Natural killer cell treated with Interleukin-12 subunit alpha and Interleukin-12 subunit beta and Interleukin-15 and Interleukin-18, amount 100 ng/mL, for 72 hours (primary cell): ENCODE measurements at regions not wholly inside any gene's neighbourhood (a gene's known extent, or its start where the extent isn't known, plus 50 kb on each side); places are given as distances from the start of the nearest gene placed in this dataset.

Experiments used
- ATAC-seq, 2 donors: fragments of 150-1000 bp; cut with Tn5 transposase in 1 of 2; sonication (Bioruptor Pico), chemical (Tn5 transposase) in 1 of 2; 2 replicates each; pipeline ENCODE4 v1.10.0; 2021
- DNase-seq: peaks from one replicate; pipeline ENCODE4 v3.0.0; 2022; ENCODE audit warnings: low spot score
- H3K27ac Mint-ChIP-seq, 2 donors: 1 replicate in 1 of 2; 2 replicates in 1 of 2; pipeline ENCODE4 v1.8.0; 2022; ENCODE audit warnings: mixed read lengths in 2 of 2, mild to moderate bottlenecking in 1 of 2, moderate library complexity in 1 of 2
- H3K27me3 Mint-ChIP-seq, 2 donors: 1 replicate in 1 of 2; 2 replicates in 1 of 2; pipeline ENCODE4 v1.8.0; 2022; ENCODE audit warnings: mixed read lengths in 2 of 2
- H3K36me3 Mint-ChIP-seq: one replicate; pipeline ENCODE4 v1.8.0; 2022; ENCODE audit warnings: mixed read lengths
- H3K4me1 Mint-ChIP-seq, 2 donors: 1 replicate in 1 of 2; 2 replicates in 1 of 2; pipeline ENCODE4 v1.8.0; 2022; ENCODE audit warnings: low read depth in 2 of 2, mixed read lengths in 2 of 2, mild to moderate bottlenecking in 1 of 2
- H3K4me3 Mint-ChIP-seq: one replicate; pipeline ENCODE4 v1.8.0; 2022; ENCODE audit warnings: mixed read lengths
- H3K9me3 Mint-ChIP-seq: 2 replicates; pipeline ENCODE4 v1.8.0; 2022; ENCODE audit warnings: mixed read lengths

GRCh38 chr10:131609176-131609575 is 291.6 kb upstream of the PPP2R2D start:
- Mint-ChIP-seq H3K36me3 (peaks cover 6% of the 10 kb centered on the region), H3K27ac (no peak overlapping the region), H3K9me3 (peaks cover 4% of the 10 kb centered on the region), H3K4me1 (no peaks in the 10 kb centered on the region), H3K27me3 (peaks cover 11 to 20% of the 10 kb centered on the region in 2 donors), H3K4me3 (no peak overlapping the region)
- DNase-seq: no peak
- ATAC-seq: no peak

GRCh38 chr10:131615150-131615549 is 285.7 kb upstream of the PPP2R2D start:
- Mint-ChIP-seq H3K4me3 (no peak overlapping the region), H3K4me1 (no peaks in the 10 kb centered on the region), H3K27me3 (peaks cover 13 to 16% of the 10 kb centered on the region in 2 donors), H3K9me3 (no peaks in the 10 kb centered on the region), H3K27ac (no peak overlapping the region), H3K36me3 (no peaks in the 10 kb centered on the region)
- DNase-seq: no peak
- no peak for ATAC-seq

- DNase-seq (peak; percentile 38), ATAC-seq (no peak)
- no peaks in the 10 kb centered on the region for H3K4me1 Mint-ChIP-seq
- H3K27me3 Mint-ChIP-seq: peaks cover 11 to 13% of the 10 kb centered on the region in 2 donors
- H3K9me3 Mint-ChIP-seq: no peaks in the 10 kb centered on the region
- H3K27ac Mint-ChIP-seq: no peak overlapping the region
- H3K36me3 Mint-ChIP-seq: no peaks in the 10 kb centered on the region
- H3K4me3 Mint-ChIP-seq: no peak overlapping the region
Observed at GRCh38 chr10:131616040-131616439, 284.8 kb upstream of the PPP2R2D start.

- DNase-seq: no peak
- peaks cover 11 to 13% of the 10 kb centered on the region in 2 donors for H3K27me3 Mint-ChIP-seq
- no peaks in the 10 kb centered on the region for H3K36me3 Mint-ChIP-seq
- H3K4me1 Mint-ChIP-seq: no peaks in the 10 kb centered on the region
- H3K4me3 Mint-ChIP-seq: no peak overlapping the region
- ATAC-seq: peak in 1 of 2 donors; percentile 21
- H3K9me3 Mint-ChIP-seq: no peaks in the 10 kb centered on the region
- no peak overlapping the region for H3K27ac Mint-ChIP-seq
Observed at GRCh38 chr10:131617113-131617858, 283.5 kb upstream of the PPP2R2D start.

GRCh38 chr10:131618587-131619267 is 282.1 kb upstream of the PPP2R2D start:
- Mint-ChIP-seq H3K9me3 (no peaks in the 10 kb centered on the region), H3K4me3 (no peak overlapping the region), H3K27me3 (peaks cover 10 to 12% of the 10 kb centered on the region in 2 donors), H3K4me1 (no peaks in the 10 kb centered on the region), H3K36me3 (no peaks in the 10 kb centered on the region), H3K27ac (no peak overlapping the region)
- no peak for DNase-seq
- ATAC-seq: no peak

- H3K9me3 Mint-ChIP-seq: no peaks in the 10 kb centered on the region
- DNase-seq: no peak
Observed at GRCh38 chr10:131620314-131620713, 280.5 kb upstream of the PPP2R2D start.

GRCh38 chr10:131620904-131621303 is 279.9 kb upstream of the PPP2R2D start:
- no peak overlapping the region for H3K27ac Mint-ChIP-seq
- no peaks in the 10 kb centered on the region for H3K36me3 Mint-ChIP-seq
- ATAC-seq (no peak), DNase-seq (no peak)
- H3K27me3 Mint-ChIP-seq: peaks cover 0 to 3% of the 10 kb centered on the region in 2 donors
- no peaks in the 10 kb centered on the region for H3K4me1 Mint-ChIP-seq
- H3K9me3 Mint-ChIP-seq: no peaks in the 10 kb centered on the region
- no peak overlapping the region for H3K4me3 Mint-ChIP-seq

More at GRCh38 chr10:131620314-131620713, 280.5 kb upstream of the PPP2R2D start:
- peak in 1 of 2 donors; percentile 12 for ATAC-seq
- H3K27ac Mint-ChIP-seq: no peak overlapping the region
- no peak overlapping the region for H3K4me3 Mint-ChIP-seq
- H3K27me3 Mint-ChIP-seq: peaks cover 0 to 3% of the 10 kb centered on the region in 2 donors
- no peaks in the 10 kb centered on the region for H3K4me1 Mint-ChIP-seq
- H3K36me3 Mint-ChIP-seq: no peaks in the 10 kb centered on the region

- DNase-seq (no peak), ATAC-seq (no peak)
- no peaks in the 10 kb centered on the region for H3K36me3 Mint-ChIP-seq
- no peaks in the 10 kb centered on the region for H3K4me1 Mint-ChIP-seq
- no peak overlapping the region for H3K4me3 Mint-ChIP-seq
- no peaks in the 10 kb centered on the region for H3K27me3 Mint-ChIP-seq
- H3K27ac Mint-ChIP-seq: no peak overlapping the region
- H3K9me3 Mint-ChIP-seq: no peaks in the 10 kb centered on the region
Observed at GRCh38 chr10:131621784-131622624, 278.8 kb upstream of the PPP2R2D start.

GRCh38 chr10:131625041-131625440 is 275.8 kb upstream of the PPP2R2D start:
- no peaks in the 10 kb centered on the region for H3K36me3 Mint-ChIP-seq
- H3K27me3 Mint-ChIP-seq: peaks cover 0 to 5% of the 10 kb centered on the region in 2 donors
- H3K4me1 Mint-ChIP-seq: no peaks in the 10 kb centered on the region
- H3K4me3 Mint-ChIP-seq: no peak overlapping the region
- H3K27ac Mint-ChIP-seq: no peak overlapping the region
- DNase-seq (no peak), ATAC-seq (no peak)
- no peaks in the 10 kb centered on the region for H3K9me3 Mint-ChIP-seq

- H3K9me3 Mint-ChIP-seq: no peaks in the 10 kb centered on the region
- DNase-seq: no peak
Observed at GRCh38 chr10:131626274-131626673, 274.5 kb upstream of the PPP2R2D start.

GRCh38 chr10:131629026-131629770 is 271.6 kb upstream of the PPP2R2D start:
- H3K4me1 Mint-ChIP-seq: no peaks in the 10 kb centered on the region
- H3K9me3 Mint-ChIP-seq: no peaks in the 10 kb centered on the region
- no peak for DNase-seq
- H3K27me3 Mint-ChIP-seq: peaks cover under 1 to 15% of the 10 kb centered on the region in 2 donors
- H3K36me3 Mint-ChIP-seq: no peaks in the 10 kb centered on the region
- H3K27ac Mint-ChIP-seq: no peak overlapping the region
- ATAC-seq: no peak
- H3K4me3 Mint-ChIP-seq: no peak overlapping the region

More at GRCh38 chr10:131626274-131626673, 274.5 kb upstream of the PPP2R2D start:
- peaks cover 0 to 5% of the 10 kb centered on the region in 2 donors for H3K27me3 Mint-ChIP-seq
- H3K4me3 Mint-ChIP-seq: no peak overlapping the region
- no peaks in the 10 kb centered on the region for H3K4me1 Mint-ChIP-seq
- no peak overlapping the region for H3K27ac Mint-ChIP-seq
- ATAC-seq: no peak
- H3K36me3 Mint-ChIP-seq: no peaks in the 10 kb centered on the region

GRCh38 chr10:131630772-131631258 is 270.0 kb upstream of the PPP2R2D start:
- DNase-seq (no peak), ATAC-seq (no peak)
- H3K9me3 Mint-ChIP-seq: peaks cover 2% of the 10 kb centered on the region
- H3K27ac Mint-ChIP-seq: no peak overlapping the region
- peaks cover 5 to 24% of the 10 kb centered on the region in 2 donors for H3K27me3 Mint-ChIP-seq
- no peak overlapping the region for H3K4me3 Mint-ChIP-seq
- H3K36me3 Mint-ChIP-seq: no peaks in the 10 kb centered on the region
- peaks cover 0 to 2% of the 10 kb centered on the region in 2 donors for H3K4me1 Mint-ChIP-seq

- ATAC-seq: no peak
- Mint-ChIP-seq H3K27me3 (peaks cover 7 to 27% of the 10 kb centered on the region in 2 donors), H3K27ac (no peak overlapping the region), H3K4me1 (peaks cover 0 to 3% of the 10 kb centered on the region in 2 donors), H3K4me3 (no peak overlapping the region), H3K36me3 (no peaks in the 10 kb centered on the region), H3K9me3 (peaks cover 3% of the 10 kb centered on the region)
- DNase-seq: peak; percentile 8
Observed at GRCh38 chr10:131631619-131632018, 269.2 kb upstream of the PPP2R2D start.
